ENCODE measurements at regions not wholly inside any gene's neighbourhood (a gene's known extent, or its start where the extent isn't known, plus 50 kb on each side); places are given as distances from the start of the nearest gene placed in this dataset.

GRCh38 chr2:31739161-31739560 lies 158.4 kb upstream of the SRD5A2 start:
- TF ChIP-seq POLR2A (IDR thresholded peaks at IDR 0.05): no peak
- TF ChIP-seq, protein P1, sequence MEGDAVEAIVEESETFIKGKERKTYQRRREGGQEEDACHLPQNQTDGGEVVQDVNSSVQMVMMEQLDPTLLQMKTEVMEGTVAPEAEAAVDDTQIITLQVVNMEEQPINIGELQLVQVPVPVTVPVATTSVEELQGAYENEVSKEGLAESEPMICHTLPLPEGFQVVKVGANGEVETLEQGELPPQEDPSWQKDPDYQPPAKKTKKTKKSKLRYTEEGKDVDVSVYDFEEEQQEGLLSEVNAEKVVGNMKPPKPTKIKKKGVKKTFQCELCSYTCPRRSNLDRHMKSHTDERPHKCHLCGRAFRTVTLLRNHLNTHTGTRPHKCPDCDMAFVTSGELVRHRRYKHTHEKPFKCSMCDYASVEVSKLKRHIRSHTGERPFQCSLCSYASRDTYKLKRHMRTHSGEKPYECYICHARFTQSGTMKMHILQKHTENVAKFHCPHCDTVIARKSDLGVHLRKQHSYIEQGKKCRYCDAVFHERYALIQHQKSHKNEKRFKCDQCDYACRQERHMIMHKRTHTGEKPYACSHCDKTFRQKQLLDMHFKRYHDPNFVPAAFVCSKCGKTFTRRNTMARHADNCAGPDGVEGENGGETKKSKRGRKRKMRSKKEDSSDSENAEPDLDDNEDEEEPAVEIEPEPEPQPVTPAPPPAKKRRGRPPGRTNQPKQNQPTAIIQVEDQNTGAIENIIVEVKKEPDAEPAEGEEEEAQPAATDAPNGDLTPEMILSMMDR (IDR thresholded peaks at IDR 0.05): no peak
